Body of pancreas (tissue), 4 donors: ENCODE measurements at regions not wholly inside any gene's neighbourhood (a gene's known extent, or its start where the extent isn't known, plus 50 kb on each side); places are given as distances from the start of the nearest gene placed in this dataset.

Source experiments
- ATAC-seq: fragments of 150-250 bp; one replicate; pipeline ENCODE4 v1.9.1; 2016
- DNase-seq, 4 donors: peaks; one replicate each; pipeline ENCODE4 v3.0.0-alpha.2; 2019
- H3K27ac ChIP-seq, 4 donors: fragments of 200-600 bp; sonication (generic); 1 replicate in 3 of 4; 2 replicates in 1 of 4; pipeline versions ENCODE4 v1.5.1 to v1.6.1; 2016 to 2019; ENCODE audit warnings: mild to moderate bottlenecking in 1 of 4, mixed read lengths in 1 of 4, moderate library complexity in 1 of 4
- H3K27me3 ChIP-seq, 2 donors: fragments of 200-600 bp; sonication (generic); one replicate each; pipeline ENCODE4 v1.6.0; 2016; ENCODE audit warnings: mild to moderate bottlenecking in 1 of 2
- H3K36me3 ChIP-seq, 2 donors: fragments of 200-600 bp; sonication (generic); replicated peaks in 1 of 2; 2 replicates each; pipeline ENCODE4 v1.5.1; 2016; ENCODE audit warnings: low read depth in 2 of 2; ENCODE audit not compliant: insufficient read depth in 1 of 2
- H3K4me1 ChIP-seq: fragments of 200-600 bp; sonication (generic); one replicate; pipeline ENCODE4 v1.6.0; 2016
- H3K4me3 ChIP-seq, 2 donors: fragments of 200-600 bp; sonication (generic); 1 replicate in 1 of 2; 2 replicates in 1 of 2; pipeline ENCODE4 v1.5.1; 2016 to 2019
- H3K9me3 ChIP-seq, 3 donors: fragments of 200-600 bp; sonication (generic); 1 replicate in 2 of 3; 2 replicates in 1 of 3; pipeline ENCODE4 v1.5.1; 2016
- POLR2A ChIP-seq, 3 donors: fragments of 450-650 bp; IDR thresholded peaks; one replicate each; pipeline ENCODE4 v1.6.1; 2016; ENCODE audit warnings: antibody characterized with exemption in 3 of 3, mild to moderate bottlenecking in 2 of 3
- WGBS, 2 donors: methylation state at CpG; one replicate each; pipeline ENCODE4 v1.1.5; 2017; 5-methylcytosine and 5-hydroxymethylcytosine counted together
- intact Hi-C: fragments of 100-400 bp; cut with DNase I; formaldehyde crosslinking; loops from one replicate; pipeline ENCODE4 v1.15.1; 2023
- TF ChIP-seq, protein P1 (sequence below), 7 experiments: fragments of 450-650 bp in 4 of 7; fragments of 200-600 bp in 3 of 7; sonication (generic) in 3 of 7; IDR thresholded peaks; one replicate each; pipeline ENCODE4 v1.5.1; 2016 to 2019; ENCODE audit warnings: antibody characterized with exemption in 7 of 7

DNA sequence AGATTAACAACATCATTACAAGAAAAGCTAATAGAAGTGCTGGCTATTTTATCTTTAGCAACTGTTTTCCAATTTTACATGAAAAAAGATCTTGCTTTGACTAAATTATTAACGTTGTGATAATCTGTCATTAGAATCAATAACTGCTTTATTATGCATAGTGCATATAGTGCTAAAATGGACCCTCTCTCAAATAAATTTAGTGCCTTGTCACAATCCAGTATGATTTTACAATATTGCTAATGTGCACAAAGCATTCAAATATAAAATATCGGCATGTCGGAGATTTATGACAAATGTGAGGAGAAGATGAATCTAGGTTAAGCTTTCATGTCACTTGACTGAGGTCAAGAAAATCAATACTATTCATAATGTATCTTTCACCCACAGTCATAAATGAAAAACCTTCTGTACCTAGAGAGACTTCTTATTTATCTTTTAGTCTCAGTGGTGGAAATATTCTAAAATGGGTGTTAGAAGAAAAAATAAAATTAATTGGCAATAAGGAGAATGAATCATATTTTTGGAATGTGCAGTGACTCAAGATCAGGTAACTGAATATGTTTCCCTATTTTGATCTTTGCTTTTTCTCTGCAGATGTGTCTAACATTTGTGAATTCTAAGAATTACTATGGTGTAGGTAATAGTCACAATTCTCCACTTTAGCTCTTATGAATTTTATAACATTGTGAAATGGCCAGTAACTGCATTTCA is 672.9 kb upstream of the GRAMD2B start:
- no peak for DNase-seq
- no peaks in the 10 kb centered on the region for H3K9me3 ChIP-seq
- no peaks in the 10 kb centered on the region for H3K27me3 ChIP-seq
- H3K4me3 ChIP-seq = no peak overlapping the region
- no peak overlapping the region for H3K27ac ChIP-seq
- TF ChIP-seq, protein P1, sequence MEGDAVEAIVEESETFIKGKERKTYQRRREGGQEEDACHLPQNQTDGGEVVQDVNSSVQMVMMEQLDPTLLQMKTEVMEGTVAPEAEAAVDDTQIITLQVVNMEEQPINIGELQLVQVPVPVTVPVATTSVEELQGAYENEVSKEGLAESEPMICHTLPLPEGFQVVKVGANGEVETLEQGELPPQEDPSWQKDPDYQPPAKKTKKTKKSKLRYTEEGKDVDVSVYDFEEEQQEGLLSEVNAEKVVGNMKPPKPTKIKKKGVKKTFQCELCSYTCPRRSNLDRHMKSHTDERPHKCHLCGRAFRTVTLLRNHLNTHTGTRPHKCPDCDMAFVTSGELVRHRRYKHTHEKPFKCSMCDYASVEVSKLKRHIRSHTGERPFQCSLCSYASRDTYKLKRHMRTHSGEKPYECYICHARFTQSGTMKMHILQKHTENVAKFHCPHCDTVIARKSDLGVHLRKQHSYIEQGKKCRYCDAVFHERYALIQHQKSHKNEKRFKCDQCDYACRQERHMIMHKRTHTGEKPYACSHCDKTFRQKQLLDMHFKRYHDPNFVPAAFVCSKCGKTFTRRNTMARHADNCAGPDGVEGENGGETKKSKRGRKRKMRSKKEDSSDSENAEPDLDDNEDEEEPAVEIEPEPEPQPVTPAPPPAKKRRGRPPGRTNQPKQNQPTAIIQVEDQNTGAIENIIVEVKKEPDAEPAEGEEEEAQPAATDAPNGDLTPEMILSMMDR (IDR thresholded peaks at IDR 0.05) = no peak
- TF ChIP-seq POLR2A (IDR thresholded peaks at IDR 0.05) = no peak
- H3K36me3 ChIP-seq = no peaks in the 10 kb centered on the region
- WGBS, 2 donors = 66 to 77% methylated on average over 3 of the region's 3 CpGs
- intact Hi-C loops = no loop called here
- ATAC-seq = no peak
- peaks cover 6% of the 10 kb centered on the region for H3K4me1 ChIP-seq

DNA sequence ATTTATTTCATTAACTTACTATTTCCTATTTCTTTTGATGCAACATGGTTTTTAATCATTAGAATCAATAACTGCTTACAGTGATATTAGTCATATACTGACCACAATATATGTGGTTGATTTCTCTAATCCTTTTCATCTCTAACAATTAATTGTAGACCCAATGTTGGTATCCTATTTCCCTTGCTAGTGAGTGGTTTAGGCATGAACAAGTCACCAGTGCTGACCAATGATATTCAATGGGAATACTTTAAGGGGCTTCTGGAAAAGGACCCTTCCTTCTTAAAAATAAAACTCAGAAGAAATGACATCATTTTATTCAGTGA is 672.4 kb upstream of the GRAMD2B start:
- TF ChIP-seq, protein P1 (IDR thresholded peaks at IDR 0.05) = no peak
- TF ChIP-seq POLR2A (IDR thresholded peaks at IDR 0.05) = no peak
- Histone ChIP-seq H3K36me3 (no peaks in the 10 kb centered on the region), H3K27ac (no peak overlapping the region), H3K4me3 (no peak overlapping the region), H3K9me3 (no peaks in the 10 kb centered on the region), H3K4me1 (peaks cover 6% of the 10 kb centered on the region), H3K27me3 (no peaks in the 10 kb centered on the region)
- DNase-seq (no peak), ATAC-seq (no peak)
- intact Hi-C loops = no loop called here

DNA sequence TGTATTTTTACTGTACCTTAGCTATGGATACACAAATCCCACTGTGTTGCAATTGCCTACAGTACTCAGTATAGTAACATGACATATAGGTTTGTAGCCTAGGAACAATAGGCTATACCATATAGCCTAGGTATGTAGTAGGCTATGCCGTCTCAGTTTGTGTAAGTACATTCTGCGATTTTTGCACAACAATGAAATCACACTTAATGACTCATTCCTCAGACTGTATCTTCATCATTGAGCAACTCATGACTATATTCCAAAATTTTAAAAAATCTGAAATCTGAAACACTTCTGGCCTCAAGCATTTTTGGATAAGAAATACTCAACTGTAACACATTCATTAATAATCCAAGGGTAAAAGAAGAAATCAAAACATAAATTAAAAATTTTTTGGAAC is 666.8 kb upstream of the GRAMD2B start:
- DNase-seq (no peak), ATAC-seq (no peak)
- intact Hi-C loops = no loop called here
- no peak overlapping the region for H3K27ac ChIP-seq
- no peaks in the 10 kb centered on the region for H3K27me3 ChIP-seq
- H3K4me1 ChIP-seq = peaks cover 6% of the 10 kb centered on the region
- H3K4me3 ChIP-seq = no peak overlapping the region
- no peaks in the 10 kb centered on the region for H3K9me3 ChIP-seq
- TF ChIP-seq, protein P1 (IDR thresholded peaks at IDR 0.05) = no peak
- no peak for TF ChIP-seq POLR2A (IDR thresholded peaks at IDR 0.05)
- 92 to 98% methylated on average over 2 of the region's 2 CpGs for WGBS, 2 donors
- H3K36me3 ChIP-seq = no peaks in the 10 kb centered on the region

DNA sequence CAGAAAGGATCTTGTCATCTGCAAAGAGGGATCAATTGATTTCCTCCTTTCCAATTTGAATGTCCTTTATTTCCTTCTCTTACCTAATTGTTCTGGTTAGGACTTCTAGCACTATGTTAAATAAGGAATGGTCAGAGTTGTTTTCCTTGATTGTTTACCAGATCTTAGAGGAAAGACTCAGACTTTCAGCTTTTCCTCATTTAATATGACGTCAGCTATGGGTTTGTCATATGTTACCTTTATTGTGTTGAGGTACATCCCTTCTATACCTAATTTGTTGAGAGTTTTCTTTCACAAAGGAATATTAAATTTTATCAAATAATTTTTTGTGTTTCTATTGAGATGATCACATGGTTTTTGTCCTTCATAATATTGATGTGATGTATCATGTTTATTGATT is 656.5 kb upstream of the GRAMD2B start:
- no peak overlapping the region for H3K4me3 ChIP-seq
- H3K27me3 ChIP-seq = no peaks in the 10 kb centered on the region
- intact Hi-C loops = no loop called here
- DNase-seq = no peak
- TF ChIP-seq, protein P1 (IDR thresholded peaks at IDR 0.05) = no peak
- TF ChIP-seq POLR2A (IDR thresholded peaks at IDR 0.05) = no peak
- H3K36me3 ChIP-seq = no peaks in the 10 kb centered on the region
- WGBS, 2 donors = 84 to 92% methylated on average over 1 of the region's 1 CpG
- ATAC-seq = no peak
- H3K27ac ChIP-seq = no peak overlapping the region
- H3K4me1 ChIP-seq = no peaks in the 10 kb centered on the region
- no peaks in the 10 kb centered on the region for H3K9me3 ChIP-seq

DNA sequence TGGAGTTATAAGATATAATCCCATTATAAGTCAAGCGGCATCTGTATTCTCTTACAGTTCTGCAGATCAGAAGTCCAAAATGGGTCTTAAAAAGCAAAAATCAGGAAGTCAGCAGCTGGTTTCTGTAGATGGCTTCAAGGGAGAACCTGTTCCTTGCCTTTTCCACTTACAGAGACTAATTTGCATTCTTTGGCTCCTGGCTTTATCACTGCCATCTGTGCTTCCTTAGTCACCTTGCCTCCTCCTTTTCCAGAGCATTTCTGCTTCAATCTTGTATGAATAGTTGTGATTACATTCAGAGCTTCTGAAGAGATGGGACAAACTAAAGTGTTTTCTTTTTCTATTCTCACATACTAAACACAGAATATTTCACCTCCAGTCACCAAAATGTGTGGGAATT is 647.3 kb upstream of the GRAMD2B start:
- DNase-seq = no peak

More for the DNA sequence above, 647.3 kb upstream of the GRAMD2B start:
- H3K36me3 ChIP-seq = no peaks in the 10 kb centered on the region
- 96 to 98% methylated on average over 1 of the region's 1 CpG for WGBS, 2 donors
- no peak overlapping the region for H3K27ac ChIP-seq
- intact Hi-C loops = no loop called here
- H3K4me1 ChIP-seq = no peaks in the 10 kb centered on the region
- TF ChIP-seq, protein P1 (IDR thresholded peaks at IDR 0.05) = no peak
- no peak for TF ChIP-seq POLR2A (IDR thresholded peaks at IDR 0.05)
- no peak for ATAC-seq
- no peak overlapping the region for H3K4me3 ChIP-seq
- no peaks in the 10 kb centered on the region for H3K9me3 ChIP-seq
- H3K27me3 ChIP-seq = no peaks in the 10 kb centered on the region
